K562 (cell line): ENCODE measurements at regions not wholly inside any gene's neighbourhood (a gene's known extent, or its start where the extent isn't known, plus 50 kb on each side); places are given as distances from the start of the nearest gene placed in this dataset.

ENCODE experiments used
- ATAC-seq: fragments of 200-7000 bp; cut with Tn5 transposase; 3 replicates; pipeline ENCODE4 v1.9.1; 2020; ENCODE audit warnings: moderate library complexity
- BruUV-seq: library from RNA; stranded (reverse); fragments of 400-500 nt; replicated peaks from 2 replicates; lab custom pipeline; 2021; lab: Mats Ljungman, UMichigan
- CTCF ChIA-PET: fragments of 300-600 bp; formaldehyde crosslinking; extraction: SDS; loops from one replicate; lab custom pipeline; 2021; ENCODE audit warnings: low intra/inter-chr PET ratio; lab: Yijun Ruan, JAX
- POLR2A ChIA-PET: fragments of 300-600, 350-650 bp; sonication (Branson Sonifier 250); formaldehyde crosslinking; extraction: SDS; loops from one replicate; lab custom pipeline; 2021; ENCODE audit warnings: antibody characterized with exemption, inconsistent platforms; lab: Yijun Ruan, JAX
- DNase-seq, 4 experiments: peaks; one replicate each; pipeline versions ENCODE4 v3.0.0 to v3.0.0-alpha.2; 2011 to 2018; ENCODE audit warnings: low spot score in 3 of 4, mixed read lengths in 3 of 4; ENCODE audit errors: extremely low read depth in 1 of 4
- FAIRE-seq: peaks from 2 replicates; lab custom pipeline; 2011; peaks lifted over from hg19 to GRCh38; lab: Jason Lieb, UNC
- H2AFZ ChIP-seq: 2 replicates; pipeline ENCODE4 v1.6.0; 2011; ENCODE audit warnings: low read depth, low read length, control low read depth, inconsistent platforms
- H3K27ac ChIP-seq: fragments of 200-600 bp; 3 replicates; pipeline ENCODE4 v1.8.0; 2011; ENCODE audit warnings: low read depth, mild to moderate bottlenecking, control low read depth, inconsistent platforms, low read length, moderate library complexity, mixed read lengths; ENCODE audit errors: extremely low read depth
- H3K27me3 ChIP-seq, 2 experiments: fragments of 300-600 bp in 1 of 2; 2 replicates in 1 of 2; 3 replicates in 1 of 2; pipeline versions ENCODE4 v1.6.0 to v1.8.0; 2011; ENCODE audit warnings: inconsistent platforms in 2 of 2, low read length in 2 of 2, mild to moderate bottlenecking in 1 of 2, mixed read lengths in 1 of 2, moderate library complexity in 1 of 2; ENCODE audit not compliant: control insufficient read depth in 2 of 2, insufficient read depth in 2 of 2
- H3K36me3 ChIP-seq: fragments of 300-600 bp; 3 replicates; pipeline ENCODE4 v1.8.0; 2011; ENCODE audit warnings: mild to moderate bottlenecking, low read length, inconsistent platforms; ENCODE audit not compliant: control insufficient read depth, insufficient read depth
- H3K4me1 ChIP-seq, 2 experiments: fragments of 200-600 bp in 1 of 2; replicated peaks in 1 of 2; 2 replicates in 1 of 2; 3 replicates in 1 of 2; pipeline versions ENCODE4 v1.5.1 to v1.8.0; 2011; ENCODE audit warnings: inconsistent platforms in 2 of 2, low read length in 2 of 2, mild to moderate bottlenecking in 1 of 2, mixed read lengths in 1 of 2, moderate library complexity in 1 of 2; ENCODE audit not compliant: control insufficient read depth in 2 of 2, insufficient read depth in 2 of 2
- H3K4me2 ChIP-seq: 2 replicates; pipeline ENCODE4 v1.6.1; 2011; ENCODE audit warnings: low read length, control low read depth, inconsistent platforms, mixed read lengths; ENCODE audit not compliant: insufficient read depth
- H3K4me3 ChIP-seq: fragments of 200-600 bp; sonication (generic), shearing (Covaris generic); 2 replicates; pipeline ENCODE4 v1.5.1; 2016; ENCODE audit warnings: control low read depth, inconsistent platforms
- H3K79me2 ChIP-seq: fragments of 200-600 bp; 3 replicates; pipeline ENCODE4 v1.8.0; 2011; ENCODE audit warnings: low read length, inconsistent platforms; ENCODE audit not compliant: control insufficient read depth, insufficient read depth
- H3K9ac ChIP-seq, 2 experiments: 2 replicates each; pipeline versions ENCODE4 v1.6.0 to v1.6.1; 2011; ENCODE audit warnings: low read depth in 2 of 2, low read length in 2 of 2, control low read depth in 1 of 2, inconsistent platforms in 1 of 2, mild to moderate bottlenecking in 1 of 2, mixed read lengths in 1 of 2; ENCODE audit not compliant: insufficient read depth in 1 of 2
- H3K9me1 ChIP-seq: one replicate; pipeline ENCODE4 v1.6.0; 2011; ENCODE audit warnings: inconsistent platforms, mild to moderate bottlenecking, low read length, moderate library complexity; ENCODE audit not compliant: control insufficient read depth, insufficient read depth
- H3K9me3 ChIP-seq: replicated peaks from 2 replicates; pipeline ENCODE4 v1.5.1; 2011; ENCODE audit warnings: low read depth, low read length, inconsistent platforms; ENCODE audit not compliant: control insufficient read depth, insufficient read depth
- H4K20me1 ChIP-seq: replicated peaks from 2 replicates; pipeline ENCODE4 v1.6.1; 2011; ENCODE audit warnings: low read length, inconsistent platforms, mixed read lengths; ENCODE audit not compliant: control insufficient read depth, insufficient read depth
- MAFG ChIP-seq: fragments of 450-650 bp; conservative IDR thresholded peaks from 2 replicates; pipeline ENCODE4 v1.6.1; 2016; ENCODE audit warnings: missing genetic modification characterization, missing compliant biosample characterization
- ZNF263 ChIP-seq: sonication (generic); formaldehyde crosslinking; IDR thresholded peaks from 2 replicates; pipeline ENCODE4 v1.8.0; 2022; ENCODE audit warnings: mild to moderate bottlenecking, missing genetic modification reagents, borderline replicate concordance
- WGBS: fragments of 100-300 bp; shearing (Covaris generic); methylation state at CpG from one replicate; pipeline ENCODE4 v1.1.6; 2016; ENCODE audit warnings: low coverage, mixed read lengths; ENCODE audit not compliant: insufficient coverage; ENCODE audit errors: missing lambda C conversion rate; 5-methylcytosine and 5-hydroxymethylcytosine counted together
- in situ Hi-C: fragments of 300-500 bp; cut with MboI; formaldehyde crosslinking; loops from 4 replicates; pipeline ENCODE4 v1.15.0; 2018; ENCODE audit warnings: inconsistent platforms, mixed read lengths
- intact Hi-C: fragments of 100-400 bp; cut with micrococcal nuclease; formaldehyde crosslinking; loops from 2 replicates; pipeline ENCODE4 v1.14.2; 2022
- TF ChIP-seq, protein P1 (sequence below): fragments of 250-450 bp; sonication (Bioruptor Pico); IDR thresholded peaks from 2 replicates; pipeline ENCODE4 v1.4.0; 2020
- TF ChIP-seq, protein P2 (sequence below): fragments of 250-450 bp; sonication (Bioruptor Pico); IDR thresholded peaks from 2 replicates; pipeline ENCODE4 v1.8.0; 2022; ENCODE audit warnings: inconsistent platforms, mild to moderate bottlenecking, moderate library complexity, borderline replicate concordance

DNA sequence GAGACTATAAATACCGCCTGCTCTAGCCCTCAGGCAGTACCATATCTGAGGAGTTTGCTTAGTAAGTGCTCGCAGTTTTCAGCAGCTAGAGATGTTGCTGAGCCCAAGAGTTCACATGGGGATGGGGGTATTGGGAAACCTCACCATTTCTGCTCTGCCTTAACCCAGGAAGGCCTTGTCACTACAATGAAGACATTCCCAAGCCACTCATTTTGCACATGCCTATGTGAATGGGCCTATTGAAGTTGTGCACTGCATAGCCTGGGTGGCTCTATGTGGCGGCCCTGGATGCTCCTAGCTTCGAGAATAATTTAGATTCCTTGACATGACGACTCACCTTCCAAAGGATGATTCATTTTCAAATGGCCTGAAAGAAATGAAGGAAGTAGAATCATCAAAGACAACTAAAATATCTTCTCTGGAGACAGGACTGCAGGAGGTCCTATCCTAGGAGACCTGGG lies 163.4 kb downstream of the ADAMTS15 start (continued):
- TF ChIP-seq, protein P1, sequence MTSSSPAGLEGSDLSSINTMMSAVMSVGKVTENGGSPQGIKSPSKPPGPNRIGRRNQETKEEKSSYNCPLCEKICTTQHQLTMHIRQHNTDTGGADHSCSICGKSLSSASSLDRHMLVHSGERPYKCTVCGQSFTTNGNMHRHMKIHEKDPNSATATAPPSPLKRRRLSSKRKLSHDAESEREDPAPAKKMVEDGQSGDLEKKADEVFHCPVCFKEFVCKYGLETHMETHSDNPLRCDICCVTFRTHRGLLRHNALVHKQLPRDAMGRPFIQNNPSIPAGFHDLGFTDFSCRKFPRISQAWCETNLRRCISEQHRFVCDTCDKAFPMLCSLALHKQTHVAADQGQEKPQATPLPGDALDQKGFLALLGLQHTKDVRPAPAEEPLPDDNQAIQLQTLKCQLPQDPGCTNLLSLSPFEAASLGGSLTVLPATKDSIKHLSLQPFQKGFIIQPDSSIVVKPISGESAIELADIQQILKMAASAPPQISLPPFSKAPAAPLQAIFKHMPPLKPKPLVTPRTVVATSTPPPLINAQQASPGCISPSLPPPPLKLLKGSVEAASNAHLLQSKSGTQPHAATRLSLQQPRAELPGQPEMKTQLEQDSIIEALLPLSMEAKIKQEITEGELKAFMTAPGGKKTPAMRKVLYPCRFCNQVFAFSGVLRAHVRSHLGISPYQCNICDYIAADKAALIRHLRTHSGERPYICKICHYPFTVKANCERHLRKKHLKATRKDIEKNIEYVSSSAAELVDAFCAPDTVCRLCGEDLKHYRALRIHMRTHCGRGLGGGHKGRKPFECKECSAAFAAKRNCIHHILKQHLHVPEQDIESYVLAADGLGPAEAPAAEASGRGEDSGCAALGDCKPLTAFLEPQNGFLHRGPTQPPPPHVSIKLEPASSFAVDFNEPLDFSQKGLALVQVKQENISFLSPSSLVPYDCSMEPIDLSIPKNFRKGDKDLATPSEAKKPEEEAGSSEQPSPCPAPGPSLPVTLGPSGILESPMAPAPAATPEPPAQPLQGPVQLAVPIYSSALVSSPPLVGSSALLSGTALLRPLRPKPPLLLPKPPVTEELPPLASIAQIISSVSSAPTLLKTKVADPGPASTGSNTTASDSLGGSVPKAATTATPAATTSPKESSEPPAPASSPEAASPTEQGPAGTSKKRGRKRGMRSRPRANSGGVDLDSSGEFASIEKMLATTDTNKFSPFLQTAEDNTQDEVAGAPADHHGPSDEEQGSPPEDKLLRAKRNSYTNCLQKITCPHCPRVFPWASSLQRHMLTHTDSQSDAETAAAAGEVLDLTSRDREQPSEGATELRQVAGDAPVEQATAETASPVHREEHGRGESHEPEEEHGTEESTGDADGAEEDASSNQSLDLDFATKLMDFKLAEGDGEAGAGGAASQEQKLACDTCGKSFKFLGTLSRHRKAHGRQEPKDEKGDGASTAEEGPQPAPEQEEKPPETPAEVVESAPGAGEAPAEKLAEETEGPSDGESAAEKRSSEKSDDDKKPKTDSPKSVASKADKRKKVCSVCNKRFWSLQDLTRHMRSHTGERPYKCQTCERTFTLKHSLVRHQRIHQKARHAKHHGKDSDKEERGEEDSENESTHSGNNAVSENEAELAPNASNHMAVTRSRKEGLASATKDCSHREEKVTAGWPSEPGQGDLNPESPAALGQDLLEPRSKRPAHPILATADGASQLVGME (CRISPR knock-in tag), result no peak
- TF ChIP-seq, protein P2, sequence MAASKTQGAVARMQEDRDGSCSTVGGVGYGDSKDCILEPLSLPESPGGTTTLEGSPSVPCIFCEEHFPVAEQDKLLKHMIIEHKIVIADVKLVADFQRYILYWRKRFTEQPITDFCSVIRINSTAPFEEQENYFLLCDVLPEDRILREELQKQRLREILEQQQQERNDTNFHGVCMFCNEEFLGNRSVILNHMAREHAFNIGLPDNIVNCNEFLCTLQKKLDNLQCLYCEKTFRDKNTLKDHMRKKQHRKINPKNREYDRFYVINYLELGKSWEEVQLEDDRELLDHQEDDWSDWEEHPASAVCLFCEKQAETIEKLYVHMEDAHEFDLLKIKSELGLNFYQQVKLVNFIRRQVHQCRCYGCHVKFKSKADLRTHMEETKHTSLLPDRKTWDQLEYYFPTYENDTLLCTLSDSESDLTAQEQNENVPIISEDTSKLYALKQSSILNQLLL (CRISPR knock-in tag), result no peak

DNA sequence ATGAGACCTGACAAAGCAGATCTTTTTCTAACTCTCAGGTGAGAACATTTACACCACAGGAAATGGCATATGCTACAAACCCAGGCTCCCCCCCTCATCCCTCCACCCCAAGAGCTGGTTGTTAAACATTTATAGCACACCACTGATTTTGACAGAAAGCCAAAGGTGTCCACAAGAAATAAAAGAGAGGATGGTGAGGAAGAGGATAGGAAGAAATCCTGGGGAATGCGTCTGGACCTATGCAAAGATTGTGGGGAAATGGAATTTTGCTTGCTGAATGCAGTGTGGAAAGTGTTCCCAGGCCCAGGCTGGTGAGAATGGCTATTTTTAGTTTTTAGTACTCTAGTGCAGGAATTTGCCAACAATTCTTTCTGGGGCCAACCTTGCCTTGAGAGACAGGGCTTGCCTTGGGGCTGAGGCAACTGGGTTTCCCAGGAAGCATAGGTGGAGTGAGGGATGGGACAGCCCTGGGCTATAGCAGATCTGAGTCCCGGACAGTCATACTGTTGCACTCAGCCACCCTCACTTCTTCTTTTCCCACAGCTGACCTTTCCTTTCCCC lies 163.9 kb downstream of the ADAMTS15 start:
- FAIRE-seq (no peak), DNase-seq (no peak), ATAC-seq (no peak)
- no TSS peak for BruUV-seq
- Histone ChIP-seq H3K79me2 (no peaks in the 10 kb centered on the region), H3K9ac (no peak overlapping the region), H3K4me2 (no peak overlapping the region), H3K9me3 (no peaks in the 10 kb centered on the region), H3K4me3 (no peak overlapping the region), H3K9me1 (no peaks in the 10 kb centered on the region), H2AFZ (no peak overlapping the region), H4K20me1 (no peaks in the 10 kb centered on the region; the same call in 1 of the 2 replicates), H3K36me3 (no peaks in the 10 kb centered on the region), H3K27ac (no peak overlapping the region), H3K27me3 (peaks cover 0 to 6% of the 10 kb centered on the region in 2 experiments; a peak in 1 of 5 replicates), H3K4me1 (no peaks in the 10 kb centered on the region)
- intact Hi-C loops (no loop called here), in situ Hi-C loops (no loop called here)
- ChIA-PET POLR2A (no interaction called here), CTCF (no interaction called here)
- TF ChIP-seq ZNF263 (no peak), MAFG (tag) (no peak)
- 0% methylated on average over 2 of the region's 2 CpGs for WGBS
